ENCODE measurements at regions not wholly inside any gene's neighbourhood (a gene's known extent, or its start where the extent isn't known, plus 50 kb on each side); places are given as distances from the start of the nearest gene placed in this dataset.

DNA sequence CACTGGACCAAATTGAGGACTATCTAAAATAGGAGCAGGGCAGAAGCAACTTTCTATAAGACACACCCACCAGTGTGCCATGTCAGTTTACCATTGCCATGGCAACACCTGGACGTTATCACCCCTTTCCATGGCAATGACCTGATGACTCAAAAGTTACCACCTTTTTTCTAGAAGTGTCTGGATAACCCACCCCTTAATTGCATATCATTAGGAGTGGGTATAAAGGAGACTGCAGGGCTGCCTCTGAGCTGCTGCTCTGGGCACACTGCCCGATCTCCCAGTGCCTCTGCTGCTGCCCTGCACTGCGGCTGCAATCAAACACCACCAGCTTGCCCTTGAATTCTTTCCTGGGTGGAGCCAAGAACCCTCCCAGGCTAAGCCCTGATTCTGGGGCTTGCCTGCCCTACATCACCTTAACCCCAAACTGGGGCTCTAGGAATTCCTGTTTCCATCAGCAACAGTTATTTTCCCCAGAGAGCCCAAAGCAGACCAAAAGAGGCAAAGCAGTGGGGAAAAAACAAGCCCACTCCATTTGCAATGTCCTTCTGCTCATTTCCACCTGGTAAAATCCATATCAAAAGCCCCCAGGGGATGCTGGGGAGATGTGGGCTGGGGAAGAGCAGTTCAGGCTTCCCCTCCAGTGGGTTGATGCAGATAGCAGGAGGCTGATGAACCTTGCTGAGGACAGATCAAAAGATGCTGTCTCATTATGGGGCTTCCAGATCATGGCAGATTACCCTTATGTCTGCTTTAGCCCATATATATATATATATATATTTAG is 129.5 kb upstream of the NCOR2 start:
- no peak for TF ChIP-seq EZH2 (IDR thresholded peaks at IDR 0.05)
- no peak for TF ChIP-seq POLR2AphosphoS5 (IDR thresholded peaks at IDR 0.05; ENCODE audit: borderline replicate concordance, low read depth, low read length)

Data from SK-N-MC (cell line).